GM13977 (cell line): ENCODE measurements at regions not wholly inside any gene's neighbourhood (a gene's known extent, or its start where the extent isn't known, plus 50 kb on each side); places are given as distances from the start of the nearest gene placed in this dataset.

Experiments
- DNase-seq: peaks from one replicate; pipeline ENCODE4 v3.0.0; 2012; ENCODE audit warnings: low spot score
- in situ Hi-C: fragments of 300-500 bp; cut with MboI; formaldehyde crosslinking; loops from one replicate; pipeline ENCODE4 v1.12.0; 2022; ENCODE audit warnings: low sequenced_read_pairs, low pct_unique_long_range_greater_than_20kb, mixed read lengths, inconsistent platforms; ENCODE audit not compliant: unreplicated experiment
- TF ChIP-seq, protein P1 (sequence below): IDR thresholded peaks from 2 replicates; pipeline ENCODE4 v1.5.1; 2012; ENCODE audit warnings: mild to moderate bottlenecking, control low read depth; ENCODE audit not compliant: insufficient read depth; ENCODE audit errors: extremely low read depth, missing control alignments

DNA sequence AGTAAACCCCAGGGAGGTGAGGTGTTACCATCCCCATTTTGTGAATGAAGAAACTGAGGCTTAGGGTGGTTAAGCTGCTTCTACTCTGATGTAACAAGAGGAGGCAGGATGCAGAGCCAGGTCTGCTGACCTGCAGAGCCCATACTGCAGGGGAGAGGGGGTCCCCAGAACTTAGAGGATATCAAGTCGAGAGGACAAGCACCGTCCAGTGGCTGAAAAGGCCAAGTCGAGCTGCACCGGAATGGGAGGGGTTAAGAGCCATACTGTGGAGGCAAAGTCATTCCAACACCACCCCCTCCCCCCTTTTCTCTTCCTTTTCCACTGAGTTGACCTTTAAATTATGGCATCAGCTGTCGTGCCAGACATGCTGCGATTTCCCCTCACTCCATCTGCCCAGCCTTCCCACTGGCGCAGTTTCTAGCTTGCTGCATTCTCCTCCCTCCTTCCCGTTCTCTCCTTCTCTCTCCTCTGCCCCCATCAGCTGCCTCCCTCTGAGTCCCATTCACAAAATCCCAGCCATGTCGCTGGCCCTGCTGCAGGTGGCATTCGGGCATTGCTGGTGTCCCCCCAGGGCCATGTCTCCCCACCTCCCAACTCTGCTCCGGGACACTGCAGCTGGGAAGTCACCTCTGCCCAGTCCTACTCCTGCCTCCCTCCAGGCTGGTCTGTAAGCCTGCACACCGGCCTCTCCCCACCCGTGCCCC, 346.9 kb downstream of the DYSF start:
- DNase-seq: no peak
- in situ Hi-C loops: no loop called here
- TF ChIP-seq, protein P1, sequence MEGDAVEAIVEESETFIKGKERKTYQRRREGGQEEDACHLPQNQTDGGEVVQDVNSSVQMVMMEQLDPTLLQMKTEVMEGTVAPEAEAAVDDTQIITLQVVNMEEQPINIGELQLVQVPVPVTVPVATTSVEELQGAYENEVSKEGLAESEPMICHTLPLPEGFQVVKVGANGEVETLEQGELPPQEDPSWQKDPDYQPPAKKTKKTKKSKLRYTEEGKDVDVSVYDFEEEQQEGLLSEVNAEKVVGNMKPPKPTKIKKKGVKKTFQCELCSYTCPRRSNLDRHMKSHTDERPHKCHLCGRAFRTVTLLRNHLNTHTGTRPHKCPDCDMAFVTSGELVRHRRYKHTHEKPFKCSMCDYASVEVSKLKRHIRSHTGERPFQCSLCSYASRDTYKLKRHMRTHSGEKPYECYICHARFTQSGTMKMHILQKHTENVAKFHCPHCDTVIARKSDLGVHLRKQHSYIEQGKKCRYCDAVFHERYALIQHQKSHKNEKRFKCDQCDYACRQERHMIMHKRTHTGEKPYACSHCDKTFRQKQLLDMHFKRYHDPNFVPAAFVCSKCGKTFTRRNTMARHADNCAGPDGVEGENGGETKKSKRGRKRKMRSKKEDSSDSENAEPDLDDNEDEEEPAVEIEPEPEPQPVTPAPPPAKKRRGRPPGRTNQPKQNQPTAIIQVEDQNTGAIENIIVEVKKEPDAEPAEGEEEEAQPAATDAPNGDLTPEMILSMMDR: no peak

DNA sequence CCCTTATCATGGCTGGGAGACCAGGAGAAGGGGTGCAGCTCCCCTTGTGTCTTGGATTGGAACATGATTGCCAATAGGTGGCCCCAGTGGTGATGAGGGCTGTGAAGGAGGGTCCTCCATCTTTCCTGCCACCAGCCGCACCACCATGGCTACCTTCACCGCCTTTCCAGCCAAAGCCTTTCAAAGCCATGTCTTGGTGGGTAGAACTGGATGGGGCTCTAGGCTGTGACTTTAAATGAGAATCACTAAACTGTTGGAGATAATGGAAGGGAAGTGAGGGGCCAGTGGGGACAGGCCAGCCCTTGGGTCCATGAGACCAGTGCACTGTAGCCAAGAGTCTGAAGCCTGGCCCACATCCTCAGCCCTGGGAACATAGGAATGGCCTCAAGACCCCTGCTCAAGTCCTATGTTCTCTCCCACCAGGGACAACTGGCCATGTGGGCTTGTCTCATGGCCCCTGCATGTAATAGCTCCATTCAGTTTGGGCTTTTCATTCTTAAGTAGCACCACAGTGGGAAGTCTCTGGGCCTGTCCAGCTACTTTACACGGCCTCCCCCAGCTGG, 345.7 kb downstream of the DYSF start:
- TF ChIP-seq, protein P1: no peak
- in situ Hi-C loops: no loop called here
- no peak for DNase-seq

DNA sequence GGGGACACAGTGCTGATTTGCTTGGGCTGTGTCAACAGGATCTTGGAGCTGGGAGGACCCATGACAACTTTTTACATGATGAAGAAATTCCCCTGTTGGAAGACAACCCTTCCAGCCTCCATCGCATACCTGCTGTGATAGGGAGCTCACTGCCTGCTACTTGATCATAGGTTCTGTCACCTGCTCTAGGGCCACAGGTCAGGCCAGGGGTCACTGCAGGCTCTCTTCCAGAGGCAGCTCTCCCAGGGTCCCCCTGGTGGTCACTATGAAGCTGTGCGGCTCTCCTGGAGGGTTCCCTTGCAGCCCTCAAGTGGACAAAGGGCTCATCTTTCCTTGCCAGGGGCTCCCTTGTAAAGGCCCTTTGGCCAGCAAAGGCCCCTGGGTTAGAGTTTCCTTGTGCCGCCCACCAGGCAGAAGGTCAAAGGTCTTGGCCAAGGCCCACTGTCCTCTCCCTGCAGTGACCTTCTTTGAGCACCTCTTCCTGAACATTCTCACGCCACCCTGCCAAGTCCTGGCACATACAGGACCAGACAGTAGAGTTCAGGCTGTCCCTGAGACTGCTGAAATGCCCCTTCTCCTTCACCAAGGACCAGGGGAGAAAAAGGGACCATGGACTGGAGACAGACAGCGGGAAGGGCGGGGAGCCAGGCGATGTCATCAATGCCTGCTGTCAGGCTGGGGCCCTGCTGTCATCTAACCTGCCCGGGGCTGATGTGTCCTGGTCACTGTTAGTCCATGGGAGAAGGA, 345.1 kb downstream of the DYSF start:
- DNase-seq: peak; percentile 50
- TF ChIP-seq, protein P1: peak; percentile 60
- in situ Hi-C loops: no loop called here

DNA sequence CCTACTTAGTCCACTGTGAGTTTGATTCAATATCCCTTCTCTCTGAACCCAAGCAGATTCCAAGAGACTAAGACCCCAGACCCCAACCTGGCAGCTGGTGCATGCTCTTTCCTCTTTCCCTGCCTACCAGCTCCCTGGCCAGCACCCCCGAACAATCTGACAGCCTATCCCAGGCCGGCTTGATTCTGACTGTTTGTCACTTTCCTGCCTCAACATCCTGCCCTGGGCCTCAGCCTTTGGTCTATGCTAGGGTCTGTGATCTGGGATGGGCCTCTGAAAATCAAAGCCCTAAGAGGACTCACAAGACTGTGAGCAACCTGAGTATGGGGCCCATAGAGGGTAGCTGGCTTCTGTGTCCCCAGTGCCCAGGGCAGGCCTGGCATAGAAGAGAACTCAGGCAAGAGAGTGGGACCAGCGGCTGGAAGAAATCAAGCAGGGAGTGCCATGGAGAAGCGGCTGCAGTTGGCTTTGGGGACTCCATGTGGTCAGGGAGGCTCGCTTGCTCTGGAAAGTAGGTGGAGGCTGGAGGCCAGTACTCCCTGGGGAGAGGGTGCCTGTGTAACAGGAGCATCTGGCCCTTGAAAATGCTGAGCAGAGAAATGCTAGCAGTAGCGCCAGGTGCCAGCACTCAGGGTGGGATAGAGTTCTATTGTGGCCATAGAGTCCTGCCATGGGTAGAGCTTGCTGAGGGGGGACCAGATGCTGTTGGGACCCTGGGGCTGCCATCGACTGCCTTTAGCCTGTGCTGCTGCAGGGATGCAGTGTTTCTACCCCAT, 343.9 kb downstream of the DYSF start:
- in situ Hi-C loops: no loop called here
- TF ChIP-seq, protein P1: no peak
- DNase-seq: no peak

DNA sequence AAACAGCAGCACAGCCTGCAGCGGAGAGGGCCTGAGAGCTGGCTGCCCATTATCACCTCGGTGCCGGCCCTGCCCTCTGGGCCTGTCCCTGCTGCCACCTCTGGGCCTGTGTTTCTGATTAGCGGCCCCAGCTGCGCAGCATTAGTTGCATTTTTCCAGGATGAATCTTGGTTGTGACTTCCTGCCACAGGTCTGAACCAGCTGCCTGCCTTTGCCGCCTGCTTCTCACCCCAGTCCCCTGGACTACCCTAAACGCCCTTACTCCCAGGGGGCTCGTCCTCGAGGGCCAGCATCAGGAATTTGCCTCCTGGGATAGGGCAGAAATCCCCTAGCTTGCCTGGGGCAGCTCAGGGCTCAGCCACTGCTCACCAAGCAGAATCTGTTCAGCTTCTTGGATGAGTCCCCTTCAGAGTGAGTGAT, 342.8 kb downstream of the DYSF start:
- in situ Hi-C loops: no loop called here
- DNase-seq: no peak
- TF ChIP-seq, protein P1: no peak

DNA sequence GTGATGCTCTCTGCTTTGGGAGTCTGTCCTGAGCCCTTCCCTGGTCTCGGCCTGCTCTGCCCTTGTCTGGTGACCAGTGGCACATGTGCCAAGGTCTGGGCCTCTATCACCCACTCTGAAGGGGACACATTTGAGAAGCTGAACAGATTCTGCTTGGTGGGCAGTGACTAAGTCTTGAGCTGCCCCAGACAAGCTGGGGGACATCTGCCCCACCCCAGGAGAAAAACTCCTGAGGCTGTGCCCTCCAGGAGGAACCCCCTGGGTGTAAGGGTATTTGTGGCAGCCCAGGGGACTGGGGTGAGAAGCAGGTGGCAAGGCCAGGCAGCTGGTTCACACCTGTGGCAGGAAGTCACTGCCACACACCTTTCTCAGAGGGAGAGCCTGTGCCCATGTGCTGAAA, 342.1 kb downstream of the DYSF start:
- TF ChIP-seq, protein P1: no peak
- in situ Hi-C loops: no loop called here
- DNase-seq: no peak
